Choroid plexus epithelial cell (primary cell): ENCODE measurements at regions not wholly inside any gene's neighbourhood (a gene's known extent, or its start where the extent isn't known, plus 50 kb on each side); places are given as distances from the start of the nearest gene placed in this dataset.
A peak's percentile ranks its signal among the peaks of the same experiment; 100 is the strongest.

Experiments used
- DNase-seq: peaks from one replicate; pipeline ENCODE4 v3.0.0-alpha.2; 2010; ENCODE audit warnings: low read depth
- H3K4me3 ChIP-seq: 2 replicates; pipeline ENCODE4 v1.5.1; 2011; ENCODE audit warnings: low read depth, mild to moderate bottlenecking, control low read depth, low read length, moderate library complexity
- TF ChIP-seq, protein P1 (sequence below): conservative IDR thresholded peaks from 2 replicates; pipeline ENCODE4 v1.5.1; 2011; ENCODE audit warnings: low read depth, mild to moderate bottlenecking, control low read depth, inconsistent platforms, low read length, moderate library complexity

DNA sequence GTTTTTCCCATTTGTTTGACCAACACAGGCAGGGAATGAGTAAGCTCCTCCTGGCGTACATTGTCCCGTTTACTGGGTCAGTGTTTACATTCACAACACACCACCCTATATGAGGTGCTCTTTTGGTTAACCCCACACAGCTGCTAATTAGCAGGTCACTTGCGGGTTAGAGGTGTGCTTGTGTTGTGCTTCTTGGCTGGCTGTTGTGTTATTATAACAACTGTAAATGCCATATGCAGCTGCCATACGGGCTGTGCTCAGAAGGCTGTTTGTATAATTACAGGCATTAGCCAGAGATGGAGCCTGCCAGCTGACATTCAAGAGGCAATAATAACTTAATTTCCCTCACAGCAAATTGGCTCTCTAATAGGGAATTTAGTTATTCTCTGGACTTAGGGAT is 205.1 kb upstream of the ELAC2 start:
- no peak for DNase-seq
- H3K4me3 ChIP-seq, result no peak overlapping the region
- TF ChIP-seq, protein P1, sequence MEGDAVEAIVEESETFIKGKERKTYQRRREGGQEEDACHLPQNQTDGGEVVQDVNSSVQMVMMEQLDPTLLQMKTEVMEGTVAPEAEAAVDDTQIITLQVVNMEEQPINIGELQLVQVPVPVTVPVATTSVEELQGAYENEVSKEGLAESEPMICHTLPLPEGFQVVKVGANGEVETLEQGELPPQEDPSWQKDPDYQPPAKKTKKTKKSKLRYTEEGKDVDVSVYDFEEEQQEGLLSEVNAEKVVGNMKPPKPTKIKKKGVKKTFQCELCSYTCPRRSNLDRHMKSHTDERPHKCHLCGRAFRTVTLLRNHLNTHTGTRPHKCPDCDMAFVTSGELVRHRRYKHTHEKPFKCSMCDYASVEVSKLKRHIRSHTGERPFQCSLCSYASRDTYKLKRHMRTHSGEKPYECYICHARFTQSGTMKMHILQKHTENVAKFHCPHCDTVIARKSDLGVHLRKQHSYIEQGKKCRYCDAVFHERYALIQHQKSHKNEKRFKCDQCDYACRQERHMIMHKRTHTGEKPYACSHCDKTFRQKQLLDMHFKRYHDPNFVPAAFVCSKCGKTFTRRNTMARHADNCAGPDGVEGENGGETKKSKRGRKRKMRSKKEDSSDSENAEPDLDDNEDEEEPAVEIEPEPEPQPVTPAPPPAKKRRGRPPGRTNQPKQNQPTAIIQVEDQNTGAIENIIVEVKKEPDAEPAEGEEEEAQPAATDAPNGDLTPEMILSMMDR, result no peak

DNA sequence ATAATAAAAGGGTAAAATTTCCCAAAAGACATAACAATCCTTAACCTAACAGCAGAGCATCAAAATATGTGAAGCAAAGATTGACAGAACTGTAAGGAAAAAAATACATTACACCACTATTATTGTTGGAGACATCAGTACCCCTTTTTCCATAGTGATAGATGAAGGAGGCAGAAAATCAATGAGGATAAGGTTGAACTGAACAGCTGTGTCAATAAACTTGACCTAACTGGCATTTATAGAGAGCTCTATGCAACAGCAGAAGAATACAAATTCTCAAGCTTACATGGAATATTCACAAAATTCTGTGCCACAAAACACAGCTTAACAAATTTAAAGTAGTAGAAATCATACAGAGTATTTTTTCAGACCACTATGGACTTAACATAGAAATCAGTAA is 195.0 kb upstream of the ELAC2 start:
- no peak overlapping the region for H3K4me3 ChIP-seq
- no peak for DNase-seq
- TF ChIP-seq, protein P1, result no peak

DNA sequence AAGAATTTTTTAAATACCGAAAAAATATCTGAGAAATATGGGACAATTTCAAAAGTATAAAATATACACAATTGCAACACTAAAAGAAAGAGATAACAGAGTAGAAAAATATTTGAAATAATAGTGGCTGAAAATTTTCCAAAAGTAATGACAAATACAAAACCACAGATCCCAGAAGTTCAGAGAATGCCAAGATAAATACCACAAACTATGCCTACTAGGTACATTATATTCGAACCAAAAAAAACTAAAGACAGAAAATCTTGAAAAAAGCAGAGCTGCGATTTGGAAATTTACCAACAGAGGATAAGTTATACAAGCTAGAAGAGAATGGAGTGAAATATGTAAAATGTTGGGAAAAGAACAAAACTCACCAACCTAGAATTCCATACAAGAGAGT is 191.3 kb upstream of the ELAC2 start:
- DNase-seq, result peak; percentile 27
- TF ChIP-seq, protein P1, result no peak
- no peak overlapping the region for H3K4me3 ChIP-seq

DNA sequence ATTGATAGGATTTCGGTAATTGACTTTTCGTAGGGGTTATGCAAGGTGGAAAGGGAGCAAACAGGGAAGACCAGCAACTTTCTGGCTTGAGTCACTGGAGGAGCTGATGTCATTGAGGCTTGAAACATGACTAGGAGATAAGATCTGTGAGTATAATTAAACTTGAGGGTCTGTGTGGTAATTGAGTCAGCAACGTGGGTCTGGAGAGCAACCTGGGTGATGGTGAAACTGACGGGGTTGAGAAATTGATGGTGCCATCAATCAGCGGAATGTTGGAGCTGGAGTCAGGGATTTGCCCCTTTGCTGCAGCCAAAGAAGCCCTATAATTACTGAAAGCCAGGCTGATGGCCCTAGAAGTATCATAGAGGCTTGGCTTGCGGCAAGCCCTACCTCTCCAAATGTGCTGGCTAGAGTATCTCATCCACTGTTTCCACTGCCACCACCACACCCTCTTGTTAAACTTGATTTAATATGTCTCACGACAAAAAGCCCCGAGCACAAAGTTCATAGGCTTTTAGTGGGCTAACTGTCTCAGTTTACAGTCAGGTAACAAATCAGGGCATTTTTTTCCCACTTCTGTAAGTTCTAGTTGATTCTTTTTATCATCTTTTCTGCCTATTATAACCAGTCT is 186.9 kb upstream of the ELAC2 start:
- no peak overlapping the region for H3K4me3 ChIP-seq
- DNase-seq, result no peak
- TF ChIP-seq, protein P1, result no peak

DNA sequence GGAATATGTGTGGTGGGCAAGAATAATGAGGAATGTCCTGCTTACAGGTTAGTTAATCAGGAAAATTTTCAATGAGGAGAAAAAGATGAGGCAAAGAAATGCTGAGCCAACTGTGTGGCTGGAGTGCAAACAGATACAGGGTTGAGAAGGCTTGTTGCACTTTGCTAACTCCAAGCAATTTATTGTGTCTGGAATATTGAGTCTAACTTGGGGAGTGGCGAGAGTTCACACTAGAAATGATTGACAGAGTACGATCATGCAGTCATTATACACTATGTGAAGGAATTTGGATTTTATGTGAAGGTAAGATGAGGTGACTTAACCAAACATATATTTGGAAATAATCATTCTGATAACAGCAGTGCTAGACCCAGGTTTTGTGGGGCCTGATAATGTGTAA is 185.0 kb upstream of the ELAC2 start:
- DNase-seq, result no peak
- no peak overlapping the region for H3K4me3 ChIP-seq
- TF ChIP-seq, protein P1, result no peak

DNA sequence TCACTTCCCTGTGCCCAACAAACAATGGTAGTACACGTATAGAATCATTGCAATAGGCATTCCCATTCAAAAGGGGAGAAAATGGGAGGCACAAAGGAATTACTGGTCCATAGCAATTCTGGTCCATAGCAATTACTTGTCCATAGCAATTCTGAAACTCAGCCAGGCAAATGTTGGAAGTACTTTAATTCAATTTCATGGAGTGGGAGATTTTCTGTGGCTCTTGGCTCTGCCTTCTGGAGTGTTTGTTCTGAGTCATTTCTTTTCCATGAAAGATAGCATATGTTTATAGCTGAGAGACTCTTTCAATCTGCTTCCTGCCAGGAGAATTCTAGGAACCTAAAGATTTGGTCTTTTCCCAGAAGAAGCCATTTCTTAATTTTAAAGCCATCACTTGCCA is 182.8 kb upstream of the ELAC2 start:
- DNase-seq, result no peak
- TF ChIP-seq, protein P1, result no peak
- H3K4me3 ChIP-seq, result no peak overlapping the region

DNA sequence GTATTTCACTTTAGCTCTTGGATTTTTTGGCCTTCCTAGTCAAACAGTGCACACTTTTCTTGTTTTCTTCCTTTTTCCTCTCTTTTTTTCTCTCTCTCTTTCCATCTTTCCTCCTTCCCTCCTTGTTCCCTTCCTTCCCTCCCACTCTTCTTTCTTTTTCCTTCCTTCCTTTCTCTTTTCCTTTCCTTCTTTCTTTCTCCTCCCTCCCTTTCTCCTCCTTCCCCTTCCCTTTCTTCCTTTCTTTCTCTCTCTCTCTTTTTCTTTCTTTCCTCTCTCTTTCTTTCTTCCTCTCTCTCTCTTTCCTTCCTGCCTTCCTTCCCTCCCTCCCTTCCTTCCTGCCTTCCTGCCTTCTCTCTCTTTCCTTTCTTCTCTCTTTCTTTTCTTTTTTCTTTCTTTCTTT is 181.6 kb upstream of the ELAC2 start:
- TF ChIP-seq, protein P1, result no peak
- no peak for DNase-seq
- H3K4me3 ChIP-seq, result no peak overlapping the region
